ENCODE measurements at regions not wholly inside any gene's neighbourhood (a gene's known extent, or its start where the extent isn't known, plus 50 kb on each side); places are given as distances from the start of the nearest gene placed in this dataset.

GRCh38 chr12:84594157-84594556 is 318.4 kb downstream of the SLC6A15 start:
- no peak for DNase-seq

DNA sequence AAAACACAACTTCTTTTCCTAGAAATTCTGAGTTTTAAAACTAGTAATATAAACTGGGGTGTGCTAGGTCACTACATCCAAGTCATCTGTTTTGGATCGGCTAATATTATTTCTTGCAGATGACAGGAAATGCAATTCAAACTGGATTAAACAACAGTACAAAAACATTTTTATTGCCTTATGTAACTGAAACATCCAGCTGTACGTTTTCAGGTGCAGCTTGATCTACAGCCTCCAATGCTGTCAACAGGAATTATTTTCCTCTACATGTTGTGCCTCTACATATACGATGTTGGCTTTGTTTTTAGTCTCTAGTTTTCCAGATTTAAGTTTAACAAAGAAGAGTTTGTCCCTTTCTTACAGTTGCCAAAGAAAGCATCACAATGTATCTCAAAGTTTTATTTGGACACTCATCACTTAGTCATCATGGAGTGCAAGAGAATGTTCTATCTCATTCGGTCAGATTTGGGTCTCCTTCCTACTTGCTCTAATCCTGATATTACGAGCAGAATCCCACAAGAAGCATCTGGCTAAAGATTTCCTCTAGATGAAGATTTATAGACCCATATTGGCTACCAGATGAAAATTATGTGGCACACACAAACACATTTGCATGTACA is 326.7 kb downstream of the SLC6A15 start:
- no peak for DNase-seq

DNA sequence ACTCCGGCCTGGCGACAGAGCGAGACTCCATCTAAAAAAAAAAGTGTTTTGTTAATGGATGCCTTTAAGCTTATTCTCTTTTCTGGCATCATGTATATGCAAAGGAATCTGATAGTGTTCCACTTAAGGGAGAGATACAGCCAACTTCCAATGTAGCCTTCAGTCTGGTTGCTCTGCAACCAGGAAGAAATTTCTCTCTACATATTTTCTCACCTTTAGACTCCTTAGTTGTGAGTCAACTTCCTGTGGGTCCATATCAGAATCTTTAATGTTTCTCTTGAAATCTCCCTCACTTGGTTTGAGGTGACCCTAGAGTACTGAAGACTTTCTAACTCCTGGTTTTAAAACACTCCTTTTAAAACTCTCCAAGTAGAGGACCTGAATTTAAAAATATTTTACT is 340.4 kb downstream of the SLC6A15 start:
- DNase-seq, result no peak

DNA sequence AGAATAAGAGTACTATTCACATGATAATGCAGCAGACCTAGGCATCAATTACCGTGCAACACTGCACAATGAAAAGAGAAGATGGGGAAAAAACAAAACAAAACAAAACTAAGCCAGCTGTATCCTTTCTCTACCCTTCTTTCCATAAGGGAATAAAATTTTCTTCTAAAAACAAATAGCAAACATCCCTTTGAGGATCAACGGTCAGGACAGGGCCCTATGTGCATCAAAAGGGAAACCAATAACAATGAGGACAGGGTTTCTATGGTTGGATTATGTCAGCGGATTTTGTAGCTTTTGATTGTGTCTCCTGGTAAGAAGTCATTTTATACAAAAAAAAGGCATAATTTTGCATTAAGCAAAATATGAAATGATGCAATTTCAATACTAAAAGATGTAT is 350.3 kb downstream of the SLC6A15 start:
- no peak for DNase-seq

DNA sequence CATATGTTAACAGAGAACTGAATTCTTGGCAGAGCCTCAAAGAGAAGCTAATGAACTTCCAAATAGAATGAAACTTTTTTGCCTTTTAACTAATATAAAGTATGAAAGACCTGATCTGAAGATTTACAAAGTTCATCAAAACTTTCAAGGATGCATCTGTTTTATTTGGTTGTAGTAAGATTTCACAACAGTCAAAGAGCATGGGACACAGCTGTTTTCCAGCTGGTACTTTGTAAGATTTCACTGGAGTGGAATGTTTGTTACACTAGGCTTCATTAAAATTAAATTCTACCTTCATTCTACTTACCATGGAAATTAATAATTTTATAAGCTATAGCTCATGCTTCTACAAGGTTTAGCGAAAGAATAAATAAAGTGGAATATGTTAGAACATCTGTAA is 351.2 kb downstream of the SLC6A15 start:
- no peak for DNase-seq

GRCh38 chr12:84554199-84554723 is 358.3 kb downstream of the SLC6A15 start:
- no peak for DNase-seq

- no peak for DNase-seq
Measured at GRCh38 chr12:84553331-84554117, 359.1 kb downstream of the SLC6A15 start.

GRCh38 chr12:84551373-84551772 is 361.2 kb downstream of the SLC6A15 start:
- no peak for DNase-seq

DNA sequence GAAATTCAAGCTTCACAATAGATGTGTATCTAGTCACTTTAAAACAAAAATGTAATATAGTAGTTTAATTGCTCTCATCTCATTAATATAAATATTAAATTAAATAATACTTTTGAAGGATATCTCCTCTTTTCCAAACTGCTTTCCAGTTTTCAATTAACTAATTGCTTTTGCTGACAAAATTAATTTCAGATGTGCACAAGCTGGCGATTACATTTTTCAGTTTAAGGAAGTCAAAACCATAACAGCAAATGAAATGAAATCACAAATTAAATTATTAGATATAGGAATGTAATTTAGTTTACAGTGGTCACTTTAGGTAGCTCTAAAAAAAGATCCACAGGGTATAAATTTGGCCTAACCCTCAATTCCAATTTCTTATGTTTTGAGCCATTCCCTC is 362.1 kb downstream of the SLC6A15 start:
- no peak for DNase-seq

DNA sequence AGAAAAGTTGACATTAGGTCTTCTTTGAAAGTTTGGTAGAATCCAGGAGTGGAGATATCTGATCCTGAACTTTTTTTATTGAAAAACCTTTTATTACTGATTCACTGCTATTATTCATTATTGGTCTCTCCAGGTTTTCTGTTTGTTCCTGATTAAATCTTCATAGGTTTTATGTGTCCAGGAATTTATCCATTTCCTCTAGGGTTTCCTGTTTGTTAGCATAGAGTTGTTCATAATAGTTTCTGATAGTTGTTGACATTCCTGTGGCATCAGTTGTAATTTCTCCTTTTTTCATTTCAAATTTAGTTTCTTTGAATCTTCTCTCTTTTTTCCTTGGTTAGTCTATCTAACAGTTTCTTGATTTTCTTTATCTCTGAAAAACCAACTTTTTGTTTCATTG is 370.3 kb downstream of the SLC6A15 start:
- no peak for DNase-seq

GRCh38 chr12:84537666-84538065 is 374.9 kb downstream of the SLC6A15 start:
- no peak for DNase-seq

- no peak for DNase-seq
Measured at GRCh38 chr12:84512751-84513150, 399.8 kb downstream of the SLC6A15 start.

GRCh38 chr12:84508851-84509260 is 403.7 kb downstream of the SLC6A15 start:
- no peak for DNase-seq

- DNase-seq, result no peak
Measured at GRCh38 chr12:84507956-84508850, 404.4 kb downstream of the SLC6A15 start.

DNA sequence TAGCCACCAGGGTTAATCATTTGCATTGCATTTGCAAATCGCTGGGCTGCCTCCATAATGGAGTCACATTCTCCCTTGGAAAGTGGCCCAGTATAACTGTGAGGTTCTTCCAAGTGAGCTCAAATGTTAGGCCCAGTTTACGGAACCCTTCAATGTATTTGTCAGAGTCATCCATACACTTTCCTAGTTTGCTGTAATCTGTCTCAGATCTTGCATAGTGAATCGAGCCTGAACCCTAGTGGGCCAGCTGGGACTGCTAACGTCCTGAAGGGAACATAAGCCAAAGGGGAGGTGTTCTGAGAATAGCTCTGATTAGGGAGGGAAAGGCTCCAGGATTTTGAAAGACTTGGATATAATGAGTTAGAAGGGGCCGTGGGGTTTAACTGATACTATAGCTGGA is 406.3 kb downstream of the SLC6A15 start:
- no peak for DNase-seq

GRCh38 chr12:84502907-84503787 is 409.5 kb downstream of the SLC6A15 start:
- no peak for DNase-seq

GRCh38 chr12:84502180-84502860 is 410.3 kb downstream of the SLC6A15 start:
- DNase-seq, result no peak

- DNase-seq, result no peak
Measured at GRCh38 chr12:84497819-84498218, 414.8 kb downstream of the SLC6A15 start.

- DNase-seq, result no peak
Measured at GRCh38 chr12:84495711-84496110, 416.9 kb downstream of the SLC6A15 start.

DNA sequence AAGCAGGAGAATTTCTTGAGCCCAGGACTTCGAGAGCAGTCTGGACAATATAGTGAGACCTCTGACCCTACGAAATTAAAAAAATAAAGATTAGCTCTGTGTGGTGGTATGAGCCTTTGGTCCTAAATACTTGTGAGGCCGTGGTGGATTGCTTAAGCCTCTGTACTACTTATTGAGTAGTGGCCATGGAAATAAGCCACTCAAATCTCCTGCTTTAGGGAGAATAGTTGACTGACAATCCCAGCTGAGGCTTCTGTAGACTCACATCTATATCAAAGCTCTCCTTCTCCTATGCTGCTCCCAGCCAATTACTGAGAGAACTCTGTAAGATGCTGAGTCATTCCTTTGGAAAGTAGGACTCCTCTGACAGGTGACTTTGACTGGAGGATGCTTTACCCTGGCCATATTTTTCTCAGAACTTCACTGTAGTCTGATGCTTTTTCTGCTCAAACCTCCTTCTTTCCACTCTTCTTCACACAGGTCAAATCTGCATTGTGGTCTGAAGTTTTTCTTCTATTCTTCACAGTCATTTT is 420.2 kb downstream of the SLC6A15 start:
- DNase-seq, result no peak

- no peak for DNase-seq
Measured at GRCh38 chr12:84484798-84485197, 427.8 kb downstream of the SLC6A15 start.
